Hematopoietic multipotent progenitor cell (in vitro differentiated cells): ENCODE measurements at regions not wholly inside any gene's neighbourhood (a gene's known extent, or its start where the extent isn't known, plus 50 kb on each side); places are given as distances from the start of the nearest gene placed in this dataset.

Experiments used
- DNase-seq, 3 donors: peaks; one replicate each; pipeline ENCODE4 v3.0.0-alpha.2; 2011 to 2015; ENCODE audit warnings: low read depth in 2 of 3, low spot score in 2 of 3

- no peak for DNase-seq
Observed at GRCh38 chr12:86860776-86861175, 604.6 kb upstream of the MGAT4C start.

- no peak for DNase-seq
Observed at GRCh38 chr12:86852451-86852850, 596.3 kb upstream of the MGAT4C start.

- DNase-seq, result no peak
Observed at GRCh38 chr12:86838711-86839110, 582.5 kb upstream of the MGAT4C start.

- no peak for DNase-seq
Observed at GRCh38 chr12:86838260-86838659, 582.1 kb upstream of the MGAT4C start.

GRCh38 chr12:86837246-86837645 is 581.1 kb upstream of the MGAT4C start:
- no peak for DNase-seq

- DNase-seq, result no peak
Observed at GRCh38 chr12:86834217-86834616, 578.0 kb upstream of the MGAT4C start.

- no peak for DNase-seq
Observed at GRCh38 chr12:86827409-86827808, 571.2 kb upstream of the MGAT4C start.

- DNase-seq, result no peak
Observed at GRCh38 chr12:86826051-86826450, 569.9 kb upstream of the MGAT4C start.

- DNase-seq, result no peak
Observed at GRCh38 chr12:86801439-86801838, 545.2 kb upstream of the MGAT4C start.

GRCh38 chr12:86799616-86800015 is 543.4 kb upstream of the MGAT4C start:
- no peak for DNase-seq

- DNase-seq, result no peak
Observed at GRCh38 chr12:86796550-86796949, 540.4 kb upstream of the MGAT4C start.

- DNase-seq, result no peak
Observed at GRCh38 chr12:86788661-86789060, 532.5 kb upstream of the MGAT4C start.

GRCh38 chr12:86787419-86787818 is 531.2 kb upstream of the MGAT4C start:
- no peak for DNase-seq

- no peak for DNase-seq
Observed at GRCh38 chr12:86777325-86777724, 521.1 kb upstream of the MGAT4C start.

GRCh38 chr12:86774841-86775388 is 518.7 kb upstream of the MGAT4C start:
- no peak for DNase-seq

- no peak for DNase-seq
Observed at GRCh38 chr12:86772696-86773095, 516.5 kb upstream of the MGAT4C start.

- no peak for DNase-seq
Observed at GRCh38 chr12:86770871-86771270, 514.7 kb upstream of the MGAT4C start.

GRCh38 chr12:86748894-86749293 is 492.7 kb upstream of the MGAT4C start:
- DNase-seq, result no peak

GRCh38 chr12:86744547-86745212 is 488.5 kb upstream of the MGAT4C start:
- no peak for DNase-seq

- DNase-seq, result no peak
Observed at GRCh38 chr12:86743875-86744536, 487.8 kb upstream of the MGAT4C start.

GRCh38 chr12:86741531-86741930 is 485.3 kb upstream of the MGAT4C start:
- no peak for DNase-seq

GRCh38 chr12:86735851-86736250 is 479.7 kb upstream of the MGAT4C start:
- no peak for DNase-seq
